ENCODE measurements at regions not wholly inside any gene's neighbourhood (a gene's known extent, or its start where the extent isn't known, plus 50 kb on each side); places are given as distances from the start of the nearest gene placed in this dataset.

DNA sequence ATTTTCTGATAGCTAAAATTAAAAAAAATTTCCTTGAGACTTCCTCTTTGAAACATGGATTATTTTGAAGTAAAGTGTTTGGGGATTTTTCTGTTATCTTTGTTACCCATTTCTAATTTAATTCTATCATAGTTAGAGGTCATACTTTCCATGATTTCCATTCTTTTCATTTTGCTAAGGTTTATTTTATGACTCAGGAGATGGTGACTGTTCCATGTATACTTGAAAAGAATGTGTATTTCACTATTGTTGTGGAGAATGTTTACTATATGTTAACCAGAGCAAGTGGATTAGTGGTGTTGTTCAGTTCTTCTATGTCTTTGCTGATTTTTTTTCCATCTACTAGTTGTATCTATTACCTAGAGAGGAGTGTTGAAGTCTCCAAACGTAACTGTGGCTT, 250.5 kb upstream of the PELI2 start:
- H3K36me3 Mint-ChIP-seq (ENCODE audit: insufficient read depth) = peaks cover 1% of the 10 kb centered on the region
- H3K9me3 Mint-ChIP-seq (ENCODE audit: low read depth) = peaks cover 16% of the 10 kb centered on the region
- no peak for TF ChIP-seq CTCF (IDR thresholded peaks at IDR 0.05; ENCODE audit: unreplicated experiment)
- peaks cover 2% of the 10 kb centered on the region for H3K27me3 Mint-ChIP-seq
- no peak for DNase-seq (ENCODE audit: low spot score, unreplicated experiment)
- no peaks in the 10 kb centered on the region for H3K4me1 Mint-ChIP-seq (ENCODE audit: low read depth)
- H3K4me3 Mint-ChIP-seq (ENCODE audit: low read depth) = no peak overlapping the region
- H3K27ac Mint-ChIP-seq = no peak overlapping the region

GRCh38 chr14:55869397-55870049, 248.7 kb upstream of the PELI2 start:
- no peak for TF ChIP-seq CTCF (IDR thresholded peaks at IDR 0.05; ENCODE audit: unreplicated experiment)
- Mint-ChIP-seq H3K9me3 (ENCODE audit: low read depth) (peaks cover 3% of the 10 kb centered on the region), H3K36me3 (ENCODE audit: insufficient read depth) (no peaks in the 10 kb centered on the region), H3K27ac (no peak overlapping the region), H3K4me1 (ENCODE audit: low read depth) (no peaks in the 10 kb centered on the region), H3K4me3 (ENCODE audit: low read depth) (no peak overlapping the region), H3K27me3 (peaks cover 4% of the 10 kb centered on the region)
- no peak for DNase-seq (ENCODE audit: low spot score, unreplicated experiment)

DNA sequence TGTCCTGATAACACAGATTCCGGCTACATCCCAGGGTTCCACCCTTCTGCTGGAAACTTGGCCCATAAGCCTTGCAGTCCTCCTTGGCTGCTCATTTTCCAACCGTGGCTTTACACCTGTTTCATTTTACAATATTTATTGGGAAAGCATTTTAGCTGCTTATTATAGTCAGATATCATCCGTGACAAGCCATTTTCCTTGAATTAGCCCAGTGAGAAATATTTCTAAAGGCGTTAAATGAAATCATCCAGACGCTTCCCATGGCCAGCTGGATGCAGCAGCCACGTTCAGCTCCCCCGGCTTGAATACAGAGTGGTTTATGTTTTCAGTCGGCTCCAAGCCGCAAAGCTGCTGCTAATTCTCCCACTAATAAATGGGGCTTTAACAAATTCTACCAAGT, 245.0 kb upstream of the PELI2 start:
- no peaks in the 10 kb centered on the region for H3K4me1 Mint-ChIP-seq (ENCODE audit: low read depth)
- H3K9me3 Mint-ChIP-seq (ENCODE audit: low read depth) = no peaks in the 10 kb centered on the region
- no peaks in the 10 kb centered on the region for H3K36me3 Mint-ChIP-seq (ENCODE audit: insufficient read depth)
- no peak for DNase-seq (ENCODE audit: low spot score, unreplicated experiment)
- H3K4me3 Mint-ChIP-seq (ENCODE audit: low read depth) = no peak overlapping the region
- H3K27ac Mint-ChIP-seq = no peak overlapping the region
- H3K27me3 Mint-ChIP-seq = peaks cover 12% of the 10 kb centered on the region
- no peak for TF ChIP-seq CTCF (IDR thresholded peaks at IDR 0.05; ENCODE audit: unreplicated experiment)

GRCh38 chr14:55874785-55875184, 243.4 kb upstream of the PELI2 start:
- no peak for TF ChIP-seq CTCF (IDR thresholded peaks at IDR 0.05; ENCODE audit: unreplicated experiment)
- Mint-ChIP-seq H3K27ac (no peak overlapping the region), H3K9me3 (ENCODE audit: low read depth) (no peaks in the 10 kb centered on the region), H3K4me3 (ENCODE audit: low read depth) (no peak overlapping the region), H3K27me3 (peaks cover 16% of the 10 kb centered on the region), H3K4me1 (ENCODE audit: low read depth) (no peaks in the 10 kb centered on the region), H3K36me3 (ENCODE audit: insufficient read depth) (no peaks in the 10 kb centered on the region)
- DNase-seq (ENCODE audit: low spot score, unreplicated experiment) = no peak

- peaks cover 12% of the 10 kb centered on the region for H3K27me3 Mint-ChIP-seq
- H3K4me1 Mint-ChIP-seq (ENCODE audit: low read depth) = no peaks in the 10 kb centered on the region
- no peaks in the 10 kb centered on the region for H3K9me3 Mint-ChIP-seq (ENCODE audit: low read depth)
- no peak for TF ChIP-seq CTCF (IDR thresholded peaks at IDR 0.05; ENCODE audit: unreplicated experiment)
- DNase-seq (ENCODE audit: low spot score, unreplicated experiment) = no peak
- no peak overlapping the region for H3K27ac Mint-ChIP-seq
- H3K4me3 Mint-ChIP-seq (ENCODE audit: low read depth) = no peak overlapping the region
- H3K36me3 Mint-ChIP-seq (ENCODE audit: insufficient read depth) = no peaks in the 10 kb centered on the region
Measured at GRCh38 chr14:55877942-55878341, 240.3 kb upstream of the PELI2 start.

All from progenitor cell of endocrine pancreas (in vitro differentiated cells).